Vagina (tissue), 2 donors: ENCODE measurements at regions not wholly inside any gene's neighbourhood (a gene's known extent, or its start where the extent isn't known, plus 50 kb on each side); places are given as distances from the start of the nearest gene placed in this dataset.

Experiments
- DNase-seq, 2 donors: peaks; one replicate each; pipeline ENCODE4 v3.0.0-alpha.2; 2017; ENCODE audit errors: extremely low spot score in 2 of 2
- H3K27ac ChIP-seq: fragments of 200-600 bp; sonication (generic); one replicate; pipeline ENCODE4 v1.5.1; 2019
- H3K27me3 ChIP-seq: fragments of 200-600 bp; sonication (generic); one replicate; pipeline ENCODE4 v1.5.1; 2019
- H3K36me3 ChIP-seq, 2 donors: fragments of 200-600 bp; sonication (generic); one replicate each; pipeline ENCODE4 v1.5.1; 2017 to 2019
- H3K4me1 ChIP-seq: fragments of 200-600 bp; sonication (generic); one replicate; pipeline ENCODE4 v1.5.1; 2019
- H3K4me3 ChIP-seq, 2 donors: fragments of 200-600 bp; sonication (generic); 1 replicate in 1 of 2; 2 replicates in 1 of 2; pipeline ENCODE4 v1.5.1; 2016 to 2019
- H3K9me3 ChIP-seq: fragments of 200-600 bp; sonication (generic); one replicate; pipeline ENCODE4 v1.5.1; 2019
- POLR2A ChIP-seq, 2 donors: fragments of 450-650 bp; IDR thresholded peaks; one replicate each; pipeline ENCODE4 v1.6.1; 2017; ENCODE audit warnings: antibody characterized with exemption in 2 of 2, mild to moderate bottlenecking in 2 of 2, moderate library complexity in 2 of 2
- POLR2AphosphoS5 ChIP-seq, 2 donors: sonication (generic); formaldehyde crosslinking; IDR thresholded peaks; one replicate each; pipeline ENCODE4 v1.9.0; 2017; ENCODE audit warnings: antibody characterized with exemption in 2 of 2, mild to moderate bottlenecking in 2 of 2, low read depth in 1 of 2; ENCODE audit not compliant: insufficient read depth in 1 of 2
- intact Hi-C: fragments of 100-400 bp; cut with DNase I; formaldehyde crosslinking; loops from one replicate; pipeline ENCODE4 v1.15.1; 2023
- TF ChIP-seq, protein P1 (sequence below), 3 experiments: fragments of 450-650 bp in 2 of 3; fragments of 200-600 bp in 1 of 3; sonication (generic) in 1 of 3; IDR thresholded peaks; one replicate each; pipeline ENCODE4 v1.5.1; 2017 to 2019; ENCODE audit warnings: antibody characterized with exemption in 3 of 3, mild to moderate bottlenecking in 2 of 3, moderate library complexity in 2 of 3

DNA sequence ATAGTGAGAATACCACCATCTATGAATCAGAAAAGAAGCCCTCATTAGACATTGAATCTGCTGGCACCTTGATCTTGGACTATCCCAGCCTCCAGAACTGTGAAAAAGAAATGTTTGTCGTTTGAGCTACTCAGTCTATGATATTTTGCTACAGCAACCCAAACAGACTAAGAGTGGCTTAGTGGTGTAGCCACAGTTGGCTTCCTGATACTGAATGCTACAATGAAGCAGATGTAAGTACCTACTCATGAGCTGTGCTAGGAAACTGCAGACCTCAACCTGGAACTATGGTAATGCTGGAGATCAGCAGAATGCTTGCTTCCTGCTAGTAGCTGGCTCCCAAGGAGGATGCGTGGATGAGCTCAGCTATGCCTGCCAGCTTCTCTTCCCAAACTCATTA is 268.6 kb upstream of the CRY1 start:
- TF ChIP-seq, protein P1, sequence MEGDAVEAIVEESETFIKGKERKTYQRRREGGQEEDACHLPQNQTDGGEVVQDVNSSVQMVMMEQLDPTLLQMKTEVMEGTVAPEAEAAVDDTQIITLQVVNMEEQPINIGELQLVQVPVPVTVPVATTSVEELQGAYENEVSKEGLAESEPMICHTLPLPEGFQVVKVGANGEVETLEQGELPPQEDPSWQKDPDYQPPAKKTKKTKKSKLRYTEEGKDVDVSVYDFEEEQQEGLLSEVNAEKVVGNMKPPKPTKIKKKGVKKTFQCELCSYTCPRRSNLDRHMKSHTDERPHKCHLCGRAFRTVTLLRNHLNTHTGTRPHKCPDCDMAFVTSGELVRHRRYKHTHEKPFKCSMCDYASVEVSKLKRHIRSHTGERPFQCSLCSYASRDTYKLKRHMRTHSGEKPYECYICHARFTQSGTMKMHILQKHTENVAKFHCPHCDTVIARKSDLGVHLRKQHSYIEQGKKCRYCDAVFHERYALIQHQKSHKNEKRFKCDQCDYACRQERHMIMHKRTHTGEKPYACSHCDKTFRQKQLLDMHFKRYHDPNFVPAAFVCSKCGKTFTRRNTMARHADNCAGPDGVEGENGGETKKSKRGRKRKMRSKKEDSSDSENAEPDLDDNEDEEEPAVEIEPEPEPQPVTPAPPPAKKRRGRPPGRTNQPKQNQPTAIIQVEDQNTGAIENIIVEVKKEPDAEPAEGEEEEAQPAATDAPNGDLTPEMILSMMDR (IDR thresholded peaks at IDR 0.05): no peak
- TF ChIP-seq POLR2A (IDR thresholded peaks at IDR 0.05) (no peak), POLR2AphosphoS5 (IDR thresholded peaks at IDR 0.05; ENCODE audit: insufficient read depth in 1 of 2, low read depth in 1 of 2) (no peak)
- no peaks in the 10 kb centered on the region for H3K4me1 ChIP-seq
- intact Hi-C loops: no loop called here
- H3K4me3 ChIP-seq: no peak overlapping the region
- no peak for DNase-seq
- H3K9me3 ChIP-seq: no peaks in the 10 kb centered on the region
- no peaks in the 10 kb centered on the region for H3K36me3 ChIP-seq
- no peak overlapping the region for H3K27ac ChIP-seq
- no peaks in the 10 kb centered on the region for H3K27me3 ChIP-seq

DNA sequence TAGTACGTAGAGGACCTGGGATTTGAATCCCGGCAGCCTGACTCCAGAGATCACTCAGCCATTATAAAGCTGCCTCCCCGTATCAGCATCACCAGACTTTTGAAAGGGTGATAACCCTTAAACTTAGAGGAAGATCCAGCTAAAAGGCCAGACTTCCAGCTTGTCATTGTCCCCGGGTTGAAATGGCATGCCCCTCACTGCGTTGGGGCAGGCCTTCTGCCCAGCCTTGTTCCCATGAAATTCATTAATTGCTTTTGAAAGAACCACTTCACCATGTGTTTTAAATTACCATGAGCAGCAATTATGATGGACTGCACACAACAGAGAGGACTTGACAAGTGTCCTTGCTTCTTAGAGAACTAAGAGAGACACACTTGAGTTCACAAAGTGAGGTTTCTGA is 269.6 kb upstream of the CRY1 start:
- H3K36me3 ChIP-seq: no peaks in the 10 kb centered on the region
- TF ChIP-seq POLR2A (IDR thresholded peaks at IDR 0.05): no peak
- TF ChIP-seq POLR2AphosphoS5 (IDR thresholded peaks at IDR 0.05; ENCODE audit: insufficient read depth in 1 of 2, low read depth in 1 of 2): no peak
- TF ChIP-seq, protein P1 (IDR thresholded peaks at IDR 0.05): no peak
- H3K4me3 ChIP-seq: no peak overlapping the region
- no peak overlapping the region for H3K27ac ChIP-seq
- H3K4me1 ChIP-seq: no peaks in the 10 kb centered on the region
- DNase-seq: no peak
- no peaks in the 10 kb centered on the region for H3K9me3 ChIP-seq
- intact Hi-C loops: no loop called here
- H3K27me3 ChIP-seq: no peaks in the 10 kb centered on the region

DNA sequence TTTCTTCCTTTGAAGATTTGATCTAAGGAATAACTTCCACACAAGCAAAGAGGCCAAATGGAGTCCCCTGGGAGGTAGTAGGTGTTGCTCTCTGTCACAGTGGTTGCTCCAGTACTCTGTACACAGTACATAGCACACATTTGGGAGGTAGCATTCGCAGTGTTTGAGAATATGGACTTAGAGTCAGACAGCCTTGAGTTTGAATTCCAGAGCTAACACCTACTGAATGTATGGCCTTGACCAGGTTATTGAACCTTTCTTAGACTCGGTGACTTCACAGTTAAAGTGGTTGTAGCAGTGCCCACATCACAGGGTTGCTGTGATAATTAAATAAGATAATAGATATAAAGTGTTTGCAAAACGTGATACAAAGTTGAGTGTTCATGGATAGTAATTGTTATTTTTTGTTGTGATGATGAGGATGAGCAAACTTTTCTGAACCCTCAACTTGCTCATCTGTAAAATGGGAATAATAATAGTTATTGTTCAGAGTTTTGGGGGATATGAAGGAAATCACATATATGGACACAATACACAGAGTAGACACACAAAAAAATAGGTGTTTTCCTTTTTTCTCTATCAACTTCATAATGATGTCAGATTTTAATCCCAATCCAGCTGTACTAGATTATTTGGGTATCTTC is 271.6 kb upstream of the CRY1 start:
- intact Hi-C loops: no loop called here
- Histone ChIP-seq H3K36me3 (no peaks in the 10 kb centered on the region), H3K4me3 (no peak overlapping the region), H3K27ac (no peak overlapping the region), H3K27me3 (no peaks in the 10 kb centered on the region), H3K9me3 (no peaks in the 10 kb centered on the region), H3K4me1 (no peaks in the 10 kb centered on the region)
- no peak for DNase-seq
- TF ChIP-seq, protein P1 (IDR thresholded peaks at IDR 0.05): no peak
- TF ChIP-seq POLR2A (IDR thresholded peaks at IDR 0.05): no peak
- TF ChIP-seq POLR2AphosphoS5 (IDR thresholded peaks at IDR 0.05; ENCODE audit: insufficient read depth in 1 of 2, low read depth in 1 of 2): no peak

DNA sequence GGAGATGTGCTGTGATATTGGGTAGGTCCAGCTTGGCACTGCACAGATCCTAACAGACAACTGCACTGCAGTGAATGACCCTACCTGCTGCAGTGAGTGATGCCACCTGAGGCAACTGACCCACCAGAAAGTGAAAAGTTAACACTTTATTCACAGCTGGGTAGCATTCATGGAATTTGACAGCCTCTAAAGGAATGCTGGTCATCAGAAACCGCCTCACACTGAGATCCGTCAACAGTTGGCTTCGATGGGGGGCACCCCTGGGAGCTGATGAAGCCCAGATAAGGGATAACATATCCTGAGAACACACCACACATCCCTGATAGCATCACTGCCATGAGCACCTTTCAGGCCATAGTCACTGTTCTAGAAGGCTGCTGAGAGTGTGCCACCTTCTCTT is 272.4 kb upstream of the CRY1 start:
- H3K4me3 ChIP-seq: no peak overlapping the region
- no peak overlapping the region for H3K27ac ChIP-seq
- H3K4me1 ChIP-seq: no peaks in the 10 kb centered on the region
- no peaks in the 10 kb centered on the region for H3K9me3 ChIP-seq
- H3K27me3 ChIP-seq: no peaks in the 10 kb centered on the region
- TF ChIP-seq POLR2AphosphoS5 (IDR thresholded peaks at IDR 0.05; ENCODE audit: insufficient read depth in 1 of 2, low read depth in 1 of 2) (no peak), POLR2A (IDR thresholded peaks at IDR 0.05) (no peak)
- TF ChIP-seq, protein P1 (IDR thresholded peaks at IDR 0.05): no peak
- no peaks in the 10 kb centered on the region for H3K36me3 ChIP-seq
- intact Hi-C loops: no loop called here
- DNase-seq: no peak

DNA sequence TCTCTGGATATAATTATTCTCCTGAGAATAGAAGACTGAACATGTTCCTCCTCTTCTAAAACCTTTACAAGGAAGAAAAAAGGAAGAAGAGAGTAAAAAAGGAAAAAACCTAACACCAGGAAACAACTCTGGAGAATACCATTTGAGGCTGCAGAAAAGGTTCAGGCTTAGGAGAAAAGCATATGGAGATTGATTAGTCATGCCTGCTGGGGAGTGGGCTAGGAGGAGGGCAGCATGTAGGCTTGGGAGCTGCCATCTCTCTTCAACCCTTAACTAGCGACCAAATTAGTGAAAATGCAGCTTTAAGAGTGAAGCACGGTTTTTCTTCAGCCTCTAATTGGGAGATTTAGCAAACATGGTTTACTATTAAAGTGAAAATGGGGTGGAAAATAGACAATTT is 273.0 kb upstream of the CRY1 start:
- DNase-seq: no peak
- H3K36me3 ChIP-seq: no peaks in the 10 kb centered on the region
- no peak overlapping the region for H3K4me3 ChIP-seq
- intact Hi-C loops: no loop called here
- H3K4me1 ChIP-seq: no peaks in the 10 kb centered on the region
- TF ChIP-seq, protein P1 (IDR thresholded peaks at IDR 0.05): no peak
- TF ChIP-seq POLR2AphosphoS5 (IDR thresholded peaks at IDR 0.05; ENCODE audit: insufficient read depth in 1 of 2, low read depth in 1 of 2) (no peak), POLR2A (IDR thresholded peaks at IDR 0.05) (no peak)
- H3K27me3 ChIP-seq: no peaks in the 10 kb centered on the region
- H3K27ac ChIP-seq: no peak overlapping the region
- H3K9me3 ChIP-seq: no peaks in the 10 kb centered on the region
